Neural progenitor cell (in vitro differentiated cells): ENCODE measurements at regions not wholly inside any gene's neighbourhood (a gene's known extent, or its start where the extent isn't known, plus 50 kb on each side); places are given as distances from the start of the nearest gene placed in this dataset.

Experiments
- EZH2 ChIP-seq: fragments of 200-600 bp; sonication (generic); IDR thresholded peaks from 2 replicates; pipeline ENCODE4 v1.6.1; 2017; ENCODE audit warnings: antibody characterized with exemption, mild to moderate bottlenecking, moderate library complexity
- EZH2phosphoT487 ChIP-seq: fragments of 200-600 bp; sonication (generic); IDR thresholded peaks from 2 replicates; pipeline ENCODE4 v1.6.1; 2017; ENCODE audit warnings: antibody characterized with exemption
- TF ChIP-seq, protein P1 (sequence below): fragments of 200-600 bp; sonication (generic); IDR thresholded peaks from 2 replicates; pipeline ENCODE4 v1.5.1; 2017; ENCODE audit warnings: antibody characterized with exemption, mild to moderate bottlenecking

DNA sequence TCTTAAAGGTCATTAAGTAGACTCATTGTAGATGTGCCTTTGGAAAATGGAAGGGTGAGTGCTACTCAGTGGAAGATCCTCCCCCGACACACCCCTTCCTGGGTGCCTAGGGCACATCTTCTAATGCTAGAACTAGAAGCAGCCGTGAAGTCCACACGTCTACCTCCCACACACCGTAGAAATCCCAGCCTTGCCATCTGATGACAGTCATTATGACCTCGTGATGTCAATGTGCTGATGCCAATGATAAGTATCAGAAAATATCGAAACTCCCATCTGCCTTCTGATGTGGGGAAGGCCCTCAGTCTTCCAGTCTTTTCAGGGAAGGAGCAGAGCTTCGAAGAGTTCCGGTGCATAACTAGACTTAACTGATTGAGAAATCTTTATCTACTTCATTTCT, 282.1 kb upstream of the ROPN1 start:
- TF ChIP-seq, protein P1, sequence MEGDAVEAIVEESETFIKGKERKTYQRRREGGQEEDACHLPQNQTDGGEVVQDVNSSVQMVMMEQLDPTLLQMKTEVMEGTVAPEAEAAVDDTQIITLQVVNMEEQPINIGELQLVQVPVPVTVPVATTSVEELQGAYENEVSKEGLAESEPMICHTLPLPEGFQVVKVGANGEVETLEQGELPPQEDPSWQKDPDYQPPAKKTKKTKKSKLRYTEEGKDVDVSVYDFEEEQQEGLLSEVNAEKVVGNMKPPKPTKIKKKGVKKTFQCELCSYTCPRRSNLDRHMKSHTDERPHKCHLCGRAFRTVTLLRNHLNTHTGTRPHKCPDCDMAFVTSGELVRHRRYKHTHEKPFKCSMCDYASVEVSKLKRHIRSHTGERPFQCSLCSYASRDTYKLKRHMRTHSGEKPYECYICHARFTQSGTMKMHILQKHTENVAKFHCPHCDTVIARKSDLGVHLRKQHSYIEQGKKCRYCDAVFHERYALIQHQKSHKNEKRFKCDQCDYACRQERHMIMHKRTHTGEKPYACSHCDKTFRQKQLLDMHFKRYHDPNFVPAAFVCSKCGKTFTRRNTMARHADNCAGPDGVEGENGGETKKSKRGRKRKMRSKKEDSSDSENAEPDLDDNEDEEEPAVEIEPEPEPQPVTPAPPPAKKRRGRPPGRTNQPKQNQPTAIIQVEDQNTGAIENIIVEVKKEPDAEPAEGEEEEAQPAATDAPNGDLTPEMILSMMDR = no peak
- TF ChIP-seq EZH2phosphoT487 (no peak), EZH2 (no peak)
